ENCODE measurements at regions not wholly inside any gene's neighbourhood (a gene's known extent, or its start where the extent isn't known, plus 50 kb on each side); places are given as distances from the start of the nearest gene placed in this dataset.

DNA sequence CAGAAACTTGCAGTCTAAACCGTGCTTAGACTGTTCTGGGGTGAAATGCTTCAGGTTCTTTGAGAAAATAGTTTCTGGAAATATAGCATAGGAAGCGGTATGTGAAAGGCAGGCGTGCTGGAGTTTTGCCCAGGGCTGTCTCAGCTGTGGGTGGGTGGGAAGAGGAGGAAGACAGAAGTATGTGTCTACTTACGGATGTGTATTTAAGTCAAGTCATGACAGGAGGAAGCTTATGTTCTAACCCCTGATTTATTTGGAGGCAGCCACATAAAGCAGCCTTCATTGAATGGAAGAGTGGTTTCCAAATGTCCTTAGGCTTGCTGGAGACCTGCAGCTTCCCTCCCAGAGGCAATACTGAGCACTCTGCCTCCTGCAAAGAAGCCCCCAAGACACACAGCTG lies 126.8 kb upstream of the ADRA1D start:
- TF ChIP-seq, protein P1, sequence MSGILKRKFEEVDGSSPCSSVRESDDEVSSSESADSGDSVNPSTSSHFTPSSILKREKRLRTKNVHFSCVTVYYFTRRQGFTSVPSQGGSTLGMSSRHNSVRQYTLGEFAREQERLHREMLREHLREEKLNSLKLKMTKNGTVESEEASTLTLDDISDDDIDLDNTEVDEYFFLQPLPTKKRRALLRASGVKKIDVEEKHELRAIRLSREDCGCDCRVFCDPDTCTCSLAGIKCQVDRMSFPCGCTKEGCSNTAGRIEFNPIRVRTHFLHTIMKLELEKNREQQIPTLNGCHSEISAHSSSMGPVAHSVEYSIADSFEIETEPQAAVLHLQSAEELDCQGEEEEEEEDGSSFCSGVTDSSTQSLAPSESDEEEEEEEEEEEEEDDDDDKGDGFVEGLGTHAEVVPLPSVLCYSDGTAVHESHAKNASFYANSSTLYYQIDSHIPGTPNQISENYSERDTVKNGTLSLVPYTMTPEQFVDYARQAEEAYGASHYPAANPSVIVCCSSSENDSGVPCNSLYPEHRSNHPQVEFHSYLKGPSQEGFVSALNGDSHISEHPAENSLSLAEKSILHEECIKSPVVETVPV (CRISPR knock-in tag; IDR thresholded peaks at IDR 0.05), result no peak
- TF ChIP-seq, protein P2, sequence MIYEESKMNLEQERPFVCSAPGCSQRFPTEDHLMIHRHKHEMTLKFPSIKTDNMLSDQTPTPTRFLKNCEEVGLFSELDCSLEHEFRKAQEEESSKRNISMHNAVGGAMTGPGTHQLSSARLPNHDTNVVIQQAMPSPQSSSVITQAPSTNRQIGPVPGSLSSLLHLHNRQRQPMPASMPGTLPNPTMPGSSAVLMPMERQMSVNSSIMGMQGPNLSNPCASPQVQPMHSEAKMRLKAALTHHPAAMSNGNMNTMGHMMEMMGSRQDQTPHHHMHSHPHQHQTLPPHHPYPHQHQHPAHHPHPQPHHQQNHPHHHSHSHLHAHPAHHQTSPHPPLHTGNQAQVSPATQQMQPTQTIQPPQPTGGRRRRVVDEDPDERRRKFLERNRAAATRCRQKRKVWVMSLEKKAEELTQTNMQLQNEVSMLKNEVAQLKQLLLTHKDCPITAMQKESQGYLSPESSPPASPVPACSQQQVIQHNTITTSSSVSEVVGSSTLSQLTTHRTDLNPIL (CRISPR knock-in tag; IDR thresholded peaks at IDR 0.05; ENCODE audit: low read depth), result no peak
- TF ChIP-seq OSR1 (CRISPR knock-in tag; IDR thresholded peaks at IDR 0.05), result no peak
- TF ChIP-seq ZFP30 (CRISPR knock-in tag; IDR thresholded peaks at IDR 0.05), result no peak
- TF ChIP-seq PPARA (CRISPR knock-in tag; IDR thresholded peaks at IDR 0.05; ENCODE audit: borderline replicate concordance), result no peak
- TF ChIP-seq, protein P3, sequence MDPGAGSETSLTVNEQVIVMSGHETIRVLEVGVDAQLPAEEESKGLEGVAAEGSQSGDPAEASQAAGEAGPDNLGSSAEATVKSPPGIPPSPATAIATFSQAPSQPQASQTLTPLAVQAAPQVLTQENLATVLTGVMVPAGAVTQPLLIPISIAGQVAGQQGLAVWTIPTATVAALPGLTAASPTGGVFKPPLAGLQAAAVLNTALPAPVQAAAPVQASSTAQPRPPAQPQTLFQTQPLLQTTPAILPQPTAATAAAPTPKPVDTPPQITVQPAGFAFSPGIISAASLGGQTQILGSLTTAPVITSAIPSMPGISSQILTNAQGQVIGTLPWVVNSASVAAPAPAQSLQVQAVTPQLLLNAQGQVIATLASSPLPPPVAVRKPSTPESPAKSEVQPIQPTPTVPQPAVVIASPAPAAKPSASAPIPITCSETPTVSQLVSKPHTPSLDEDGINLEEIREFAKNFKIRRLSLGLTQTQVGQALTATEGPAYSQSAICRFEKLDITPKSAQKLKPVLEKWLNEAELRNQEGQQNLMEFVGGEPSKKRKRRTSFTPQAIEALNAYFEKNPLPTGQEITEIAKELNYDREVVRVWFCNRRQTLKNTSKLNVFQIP (CRISPR knock-in tag; IDR thresholded peaks at IDR 0.05; ENCODE audit: borderline replicate concordance, low read depth), result no peak
- no peak for TF ChIP-seq ZNF565 (CRISPR knock-in tag; conservative IDR thresholded peaks at IDR 0.05; ENCODE audit: low read depth)
- TF ChIP-seq, protein P4, sequence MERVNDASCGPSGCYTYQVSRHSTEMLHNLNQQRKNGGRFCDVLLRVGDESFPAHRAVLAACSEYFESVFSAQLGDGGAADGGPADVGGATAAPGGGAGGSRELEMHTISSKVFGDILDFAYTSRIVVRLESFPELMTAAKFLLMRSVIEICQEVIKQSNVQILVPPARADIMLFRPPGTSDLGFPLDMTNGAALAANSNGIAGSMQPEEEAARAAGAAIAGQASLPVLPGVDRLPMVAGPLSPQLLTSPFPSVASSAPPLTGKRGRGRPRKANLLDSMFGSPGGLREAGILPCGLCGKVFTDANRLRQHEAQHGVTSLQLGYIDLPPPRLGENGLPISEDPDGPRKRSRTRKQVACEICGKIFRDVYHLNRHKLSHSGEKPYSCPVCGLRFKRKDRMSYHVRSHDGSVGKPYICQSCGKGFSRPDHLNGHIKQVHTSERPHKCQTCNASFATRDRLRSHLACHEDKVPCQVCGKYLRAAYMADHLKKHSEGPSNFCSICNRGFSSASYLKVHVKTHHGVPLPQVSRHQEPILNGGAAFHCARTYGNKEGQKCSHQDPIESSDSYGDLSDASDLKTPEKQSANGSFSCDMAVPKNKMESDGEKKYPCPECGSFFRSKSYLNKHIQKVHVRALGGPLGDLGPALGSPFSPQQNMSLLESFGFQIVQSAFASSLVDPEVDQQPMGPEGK (CRISPR knock-in tag; IDR thresholded peaks at IDR 0.05; ENCODE audit: borderline replicate concordance), result no peak
- no peak for TF ChIP-seq TCF4 (CRISPR knock-in tag; IDR thresholded peaks at IDR 0.05; ENCODE audit: borderline replicate concordance)
- no peak for TF ChIP-seq BACH2 (CRISPR knock-in tag; IDR thresholded peaks at IDR 0.05; ENCODE audit: borderline replicate concordance)
- TF ChIP-seq CSDC2 (CRISPR knock-in tag; IDR thresholded peaks at IDR 0.05), result no peak
- no peak for TF ChIP-seq GLIS3 (CRISPR knock-in tag; IDR thresholded peaks at IDR 0.05)
- TF ChIP-seq, protein P5, sequence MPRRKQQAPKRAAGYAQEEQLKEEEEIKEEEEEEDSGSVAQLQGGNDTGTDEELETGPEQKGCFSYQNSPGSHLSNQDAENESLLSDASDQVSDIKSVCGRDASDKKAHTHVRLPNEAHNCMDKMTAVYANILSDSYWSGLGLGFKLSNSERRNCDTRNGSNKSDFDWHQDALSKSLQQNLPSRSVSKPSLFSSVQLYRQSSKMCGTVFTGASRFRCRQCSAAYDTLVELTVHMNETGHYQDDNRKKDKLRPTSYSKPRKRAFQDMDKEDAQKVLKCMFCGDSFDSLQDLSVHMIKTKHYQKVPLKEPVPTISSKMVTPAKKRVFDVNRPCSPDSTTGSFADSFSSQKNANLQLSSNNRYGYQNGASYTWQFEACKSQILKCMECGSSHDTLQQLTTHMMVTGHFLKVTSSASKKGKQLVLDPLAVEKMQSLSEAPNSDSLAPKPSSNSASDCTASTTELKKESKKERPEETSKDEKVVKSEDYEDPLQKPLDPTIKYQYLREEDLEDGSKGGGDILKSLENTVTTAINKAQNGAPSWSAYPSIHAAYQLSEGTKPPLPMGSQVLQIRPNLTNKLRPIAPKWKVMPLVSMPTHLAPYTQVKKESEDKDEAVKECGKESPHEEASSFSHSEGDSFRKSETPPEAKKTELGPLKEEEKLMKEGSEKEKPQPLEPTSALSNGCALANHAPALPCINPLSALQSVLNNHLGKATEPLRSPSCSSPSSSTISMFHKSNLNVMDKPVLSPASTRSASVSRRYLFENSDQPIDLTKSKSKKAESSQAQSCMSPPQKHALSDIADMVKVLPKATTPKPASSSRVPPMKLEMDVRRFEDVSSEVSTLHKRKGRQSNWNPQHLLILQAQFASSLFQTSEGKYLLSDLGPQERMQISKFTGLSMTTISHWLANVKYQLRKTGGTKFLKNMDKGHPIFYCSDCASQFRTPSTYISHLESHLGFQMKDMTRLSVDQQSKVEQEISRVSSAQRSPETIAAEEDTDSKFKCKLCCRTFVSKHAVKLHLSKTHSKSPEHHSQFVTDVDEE (CRISPR knock-in tag; IDR thresholded peaks at IDR 0.05), result no peak
- no peak for TF ChIP-seq ZFP3 (CRISPR knock-in tag; IDR thresholded peaks at IDR 0.05)
- no peak for TF ChIP-seq ZC3H10 (CRISPR knock-in tag; IDR thresholded peaks at IDR 0.05)
- TF ChIP-seq TOX (CRISPR knock-in tag; IDR thresholded peaks at IDR 0.05; ENCODE audit: borderline replicate concordance), result no peak
- TF ChIP-seq SNAI2 (CRISPR knock-in tag; IDR thresholded peaks at IDR 0.05), result no peak
- peak; percentile 65 for ATAC-seq

DNA sequence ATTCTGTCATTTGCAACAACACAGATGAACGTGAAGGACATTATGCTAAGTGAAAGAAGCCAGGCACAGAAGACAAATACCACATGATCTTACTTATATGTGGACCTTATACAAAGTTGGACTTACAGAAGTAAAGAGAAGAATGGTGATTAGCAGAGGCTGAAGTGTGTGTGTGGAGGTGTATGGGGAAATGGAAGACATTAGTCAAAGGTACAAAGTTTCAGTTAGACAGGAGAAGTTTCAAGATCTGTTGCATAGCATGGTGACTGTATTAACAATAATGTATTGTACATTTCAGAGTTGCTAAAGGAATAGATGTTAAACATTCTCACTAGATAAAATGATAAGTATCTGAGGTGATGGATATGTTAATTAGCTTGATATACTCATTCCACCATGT lies 124.4 kb upstream of the ADRA1D start:
- no peak for TF ChIP-seq PPARA (CRISPR knock-in tag; IDR thresholded peaks at IDR 0.05; ENCODE audit: borderline replicate concordance)
- no peak for TF ChIP-seq ZFP3 (CRISPR knock-in tag; IDR thresholded peaks at IDR 0.05)
- TF ChIP-seq, protein P5 (CRISPR knock-in tag; IDR thresholded peaks at IDR 0.05), result no peak
- TF ChIP-seq, protein P3 (CRISPR knock-in tag; IDR thresholded peaks at IDR 0.05; ENCODE audit: borderline replicate concordance, low read depth), result no peak
- TF ChIP-seq ZNF70 (CRISPR knock-in tag; IDR thresholded peaks at IDR 0.05), result no peak
- no peak for TF ChIP-seq GLIS3 (CRISPR knock-in tag; IDR thresholded peaks at IDR 0.05)
- no peak for TF ChIP-seq OSR1 (CRISPR knock-in tag; IDR thresholded peaks at IDR 0.05)
- TF ChIP-seq SNAI2 (CRISPR knock-in tag; IDR thresholded peaks at IDR 0.05), result no peak
- no peak for TF ChIP-seq ZFP30 (CRISPR knock-in tag; IDR thresholded peaks at IDR 0.05)
- no peak for TF ChIP-seq ZC3H10 (CRISPR knock-in tag; IDR thresholded peaks at IDR 0.05)
- TF ChIP-seq ISL1 (CRISPR knock-in tag; IDR thresholded peaks at IDR 0.05), result no peak
- ATAC-seq, result no peak
